Mammary epithelial cell (primary cell): ENCODE measurements at regions not wholly inside any gene's neighbourhood (a gene's known extent, or its start where the extent isn't known, plus 50 kb on each side); places are given as distances from the start of the nearest gene placed in this dataset.
"Not testable (repeated sequence)": the region's sequence is repeated elsewhere in the genome, so short reads cannot be mapped to it uniquely, and the experiment has no call there.

Experiments used
- CTCF ChIP-seq, 2 donors: IDR thresholded peaks in 1 of 2; conservative IDR thresholded peaks in 1 of 2; 2 replicates each; pipeline ENCODE4 v1.5.1; 2011 to 2012; ENCODE audit warnings: inconsistent platforms in 2 of 2, low read length in 2 of 2, mild to moderate bottlenecking in 2 of 2, control low read depth in 1 of 2, low read depth in 1 of 2; ENCODE audit not compliant: insufficient read depth in 1 of 2; ENCODE audit errors: extremely low read depth in 1 of 2
- EZH2 ChIP-seq: IDR thresholded peaks from 2 replicates; pipeline ENCODE4 v1.6.1; 2012; ENCODE audit warnings: low read length, inconsistent platforms, borderline replicate concordance

GRCh38 chrX:90189046-90189445 is 267.3 kb downstream of the TGIF2LX start:
- TF ChIP-seq CTCF (conservative IDR thresholded peaks at IDR 0.05 in 1 of 2, IDR thresholded peaks at IDR 0.05 in 1 of 2; ENCODE audit: extremely low read depth in 1 of 2, insufficient read depth in 1 of 2, low read depth in 1 of 2, low read length in 2 of 2); EZH2: not testable (repeated sequence)
